ENCODE measurements at regions not wholly inside any gene's neighbourhood (a gene's known extent, or its start where the extent isn't known, plus 50 kb on each side); places are given as distances from the start of the nearest gene placed in this dataset.
"Not testable (repeated sequence)": the region's sequence is repeated elsewhere in the genome, so short reads cannot be mapped to it uniquely, and the experiment has no call there.

DNA sequence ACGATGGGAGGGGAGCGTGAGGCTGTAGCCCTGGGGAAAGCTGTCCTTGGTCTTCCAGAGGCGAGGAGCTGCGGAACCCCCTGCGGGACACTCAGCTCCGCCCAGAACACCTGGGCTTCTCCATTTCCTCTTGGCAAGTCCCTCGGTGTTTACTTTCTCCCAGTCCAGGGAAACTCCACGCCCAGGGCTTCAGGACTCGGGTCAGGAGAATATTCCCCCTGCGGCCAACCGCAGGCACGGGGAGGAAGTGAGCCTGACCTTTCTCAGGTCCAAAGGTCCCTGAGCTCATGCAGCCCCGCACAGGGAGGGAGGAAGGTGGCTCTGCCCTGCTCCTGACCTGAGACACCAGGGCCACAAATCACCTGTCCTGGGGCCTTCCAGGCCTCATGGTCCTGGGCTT lies 5435.9 kb upstream of the TPTE start:
- H3K4me3 Mint-ChIP-seq; H3K9me3 ChIP-seq (ENCODE audit: control insufficient read depth in 1 of 2, insufficient read depth in 1 of 2, low read length in 2 of 2); CTCF ChIA-PET; H3K4me1 Mint-ChIP-seq (ENCODE audit: low read depth); H3K27me3 ChIP-seq (ENCODE audit: control insufficient read depth in 1 of 2, insufficient read depth in 2 of 2, low read length in 2 of 2); POLR2A ChIA-PET; H3K36me3 ChIP-seq (ENCODE audit: insufficient read depth, low read length); H3K36me3 Mint-ChIP-seq (ENCODE audit: low read depth); H3K4me1 ChIP-seq (ENCODE audit: insufficient read depth, low read length); ATAC-seq (ENCODE audit: poor library complexity); H3K27ac ChIP-seq (ENCODE audit: low read depth in 1 of 2, low read length in 2 of 2); H3K4me3 ChIP-seq (ENCODE audit: low read length); intact Hi-C loops (cut with DNase I, micrococcal nuclease); H3K9me3 Mint-ChIP-seq; H3K27me3 Mint-ChIP-seq; H3K27ac Mint-ChIP-seq: not testable (repeated sequence)
- DNase-seq, result peak in 1 of 14 experiments; percentile 15

DNA sequence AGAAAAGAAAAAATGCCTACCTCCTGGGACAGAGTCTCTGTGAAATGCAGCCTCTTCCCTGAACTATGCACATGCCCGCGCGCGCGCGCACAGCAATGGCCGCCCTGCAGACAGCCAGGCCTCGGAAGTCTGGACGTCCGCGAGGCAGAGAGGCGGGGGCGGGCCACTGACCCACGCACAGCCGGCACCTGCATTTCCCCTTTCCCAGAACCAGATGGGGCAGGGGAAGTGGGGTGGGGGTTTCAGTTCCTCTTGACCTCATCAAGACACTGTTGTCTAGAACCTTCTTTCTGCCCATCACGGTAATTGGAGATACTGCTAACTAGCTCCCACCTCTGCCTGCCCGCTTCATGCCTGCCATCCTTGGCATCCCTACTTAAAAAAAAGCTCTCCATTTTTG lies 5435.0 kb upstream of the TPTE start:
- H3K27me3 ChIP-seq (ENCODE audit: control insufficient read depth in 1 of 2, insufficient read depth in 2 of 2, low read length in 2 of 2); POLR2A ChIA-PET; H3K27ac Mint-ChIP-seq; ATAC-seq (ENCODE audit: poor library complexity); H3K36me3 ChIP-seq (ENCODE audit: insufficient read depth, low read length); intact Hi-C loops (cut with DNase I, micrococcal nuclease); H3K4me1 ChIP-seq (ENCODE audit: insufficient read depth, low read length); H3K9me3 ChIP-seq (ENCODE audit: control insufficient read depth in 1 of 2, insufficient read depth in 1 of 2, low read length in 2 of 2); H3K4me3 Mint-ChIP-seq; CTCF ChIA-PET; H3K9me3 Mint-ChIP-seq; H3K4me3 ChIP-seq (ENCODE audit: low read length); H3K4me1 Mint-ChIP-seq (ENCODE audit: low read depth); H3K27me3 Mint-ChIP-seq; H3K36me3 Mint-ChIP-seq (ENCODE audit: low read depth); H3K27ac ChIP-seq (ENCODE audit: low read depth in 1 of 2, low read length in 2 of 2): not testable (repeated sequence)
- peak in 3 of 14 experiments; percentile 0 to 1 (median 1) for DNase-seq

DNA sequence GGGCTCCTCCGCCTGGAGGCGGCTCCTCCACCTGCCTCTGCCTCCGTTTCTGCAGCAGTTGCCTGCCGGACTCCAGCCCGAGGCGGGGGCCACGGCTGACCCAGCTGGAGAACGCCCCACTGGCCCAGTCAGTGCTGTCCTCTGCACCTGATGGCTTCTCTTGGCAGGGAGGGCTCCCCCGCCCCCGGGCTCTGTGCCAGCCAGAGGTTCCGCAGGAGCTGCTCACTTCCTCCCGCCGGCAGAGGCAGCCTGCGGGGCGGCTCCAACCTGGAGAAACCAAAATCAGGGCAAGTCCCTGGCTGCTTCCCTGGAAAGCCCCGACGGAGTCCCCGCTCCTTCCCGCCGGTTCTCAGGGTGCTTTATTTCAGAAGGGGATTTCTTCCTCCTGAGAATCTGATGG lies 5432.6 kb upstream of the TPTE start:
- H3K4me1 ChIP-seq (ENCODE audit: insufficient read depth, low read length); H3K27ac Mint-ChIP-seq; intact Hi-C loops (cut with DNase I, micrococcal nuclease); H3K4me3 ChIP-seq (ENCODE audit: low read length); H3K9me3 ChIP-seq (ENCODE audit: control insufficient read depth in 1 of 2, insufficient read depth in 1 of 2, low read length in 2 of 2); POLR2A ChIA-PET; H3K4me3 Mint-ChIP-seq; DNase-seq; H3K27me3 Mint-ChIP-seq; H3K4me1 Mint-ChIP-seq (ENCODE audit: low read depth); H3K36me3 ChIP-seq (ENCODE audit: insufficient read depth, low read length); CTCF ChIA-PET; H3K27ac ChIP-seq (ENCODE audit: low read depth in 1 of 2, low read length in 2 of 2); H3K9me3 Mint-ChIP-seq; H3K27me3 ChIP-seq (ENCODE audit: control insufficient read depth in 1 of 2, insufficient read depth in 2 of 2, low read length in 2 of 2); H3K36me3 Mint-ChIP-seq (ENCODE audit: low read depth): not testable (repeated sequence)
- peak; percentile 59 for ATAC-seq (ENCODE audit: poor library complexity)

DNA sequence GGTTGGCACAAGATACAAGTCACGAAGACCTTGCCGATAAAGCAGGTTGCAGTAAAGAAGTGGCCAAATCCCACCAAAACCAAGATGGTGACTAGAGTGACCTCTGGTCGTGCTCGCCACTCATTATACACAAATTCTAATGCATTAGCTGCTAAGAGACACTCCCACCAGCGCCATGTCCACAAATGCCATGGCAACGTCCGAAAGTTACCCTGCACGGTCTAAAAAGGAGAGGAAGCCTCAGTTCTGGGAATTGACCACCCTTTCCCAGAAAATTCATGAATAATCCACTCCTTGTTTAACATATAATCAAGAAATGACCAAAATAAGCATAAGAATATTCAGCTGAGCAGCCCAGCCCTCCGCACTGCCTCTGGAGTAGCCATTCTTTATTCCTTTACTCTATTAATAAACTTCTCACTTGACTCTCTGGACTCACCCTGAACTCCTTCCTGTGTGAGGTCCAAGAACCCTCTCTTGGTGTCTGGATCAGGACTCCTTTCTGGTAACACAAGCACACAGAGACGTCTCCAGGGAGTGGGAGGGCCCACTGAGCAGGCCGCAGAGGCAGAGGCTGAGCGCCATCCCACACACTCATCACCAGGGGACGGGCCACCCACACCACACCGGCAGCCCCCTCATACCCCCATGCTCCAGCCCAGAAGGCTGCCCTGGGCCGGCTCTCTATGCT lies 5431.8 kb upstream of the TPTE start:
- H3K36me3 Mint-ChIP-seq (ENCODE audit: low read depth); intact Hi-C loops (cut with DNase I, micrococcal nuclease); ATAC-seq (ENCODE audit: poor library complexity); H3K27ac ChIP-seq (ENCODE audit: low read depth in 1 of 2, low read length in 2 of 2); CTCF ChIA-PET; H3K27ac Mint-ChIP-seq; DNase-seq; H3K4me1 Mint-ChIP-seq (ENCODE audit: low read depth); H3K27me3 ChIP-seq (ENCODE audit: control insufficient read depth in 1 of 2, insufficient read depth in 2 of 2, low read length in 2 of 2); H3K4me1 ChIP-seq (ENCODE audit: insufficient read depth, low read length); H3K4me3 ChIP-seq (ENCODE audit: low read length); H3K9me3 ChIP-seq (ENCODE audit: control insufficient read depth in 1 of 2, insufficient read depth in 1 of 2, low read length in 2 of 2); H3K9me3 Mint-ChIP-seq; POLR2A ChIA-PET; H3K4me3 Mint-ChIP-seq; H3K36me3 ChIP-seq (ENCODE audit: insufficient read depth, low read length); H3K27me3 Mint-ChIP-seq: not testable (repeated sequence)

DNA sequence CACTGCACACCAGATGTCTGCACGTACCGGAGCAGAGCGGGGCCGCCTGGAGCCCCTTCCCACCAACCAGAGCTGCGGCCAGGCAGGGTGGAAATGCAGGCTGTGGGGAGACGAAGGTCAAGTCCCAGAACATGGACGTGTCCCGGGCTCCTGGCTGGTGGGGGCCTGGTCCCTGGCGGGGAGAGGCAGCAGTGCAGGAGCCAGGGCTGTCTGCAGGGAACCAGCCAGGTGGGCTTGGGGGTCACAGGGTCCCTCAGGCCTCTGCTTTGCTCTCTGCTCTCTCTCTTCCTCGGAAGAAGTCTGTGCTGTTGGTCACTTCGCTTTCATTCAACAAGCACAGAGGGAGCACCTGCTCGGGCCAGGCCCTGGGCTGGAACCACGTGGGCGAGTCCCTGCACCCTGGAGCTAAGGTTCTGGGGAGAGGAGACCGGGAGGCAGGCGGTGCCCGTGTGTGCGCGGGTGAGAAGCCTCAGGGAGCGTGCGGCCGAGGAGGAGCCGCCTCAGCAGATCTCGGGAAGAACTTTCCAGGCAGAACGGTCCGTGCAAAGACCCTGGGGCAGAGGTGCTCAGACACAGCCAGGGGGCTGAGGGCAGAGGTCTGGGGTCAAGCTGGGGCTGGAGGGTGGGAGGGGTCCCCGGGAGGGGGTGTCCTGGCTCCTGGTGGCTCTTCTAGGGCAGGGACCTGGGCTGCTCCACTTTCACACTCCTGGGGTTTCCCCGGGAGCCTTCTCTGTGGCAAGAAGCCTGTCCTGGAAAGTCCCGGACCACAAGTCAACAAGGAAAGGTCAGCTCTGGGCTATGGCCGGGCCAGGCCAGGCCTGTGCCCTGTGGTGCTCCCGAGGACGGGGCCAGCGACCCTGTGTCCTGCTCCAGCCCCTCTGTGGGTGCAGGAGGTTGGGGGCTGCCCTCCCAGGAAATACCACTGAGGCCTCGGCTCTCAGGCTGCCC lies 5431.0 kb upstream of the TPTE start:
- peak in 2 of 14 experiments; percentile 0 to 6 for DNase-seq
- H3K27ac Mint-ChIP-seq; H3K9me3 ChIP-seq (ENCODE audit: control insufficient read depth in 1 of 2, insufficient read depth in 1 of 2, low read length in 2 of 2); H3K4me3 Mint-ChIP-seq; H3K4me3 ChIP-seq (ENCODE audit: low read length); H3K27me3 ChIP-seq (ENCODE audit: control insufficient read depth in 1 of 2, insufficient read depth in 2 of 2, low read length in 2 of 2); H3K36me3 Mint-ChIP-seq (ENCODE audit: low read depth); H3K36me3 ChIP-seq (ENCODE audit: insufficient read depth, low read length); H3K27me3 Mint-ChIP-seq; intact Hi-C loops (cut with DNase I, micrococcal nuclease); ATAC-seq (ENCODE audit: poor library complexity); H3K4me1 ChIP-seq (ENCODE audit: insufficient read depth, low read length); H3K9me3 Mint-ChIP-seq; H3K27ac ChIP-seq (ENCODE audit: low read depth in 1 of 2, low read length in 2 of 2); H3K4me1 Mint-ChIP-seq (ENCODE audit: low read depth); CTCF ChIA-PET; POLR2A ChIA-PET: not testable (repeated sequence)

DNA sequence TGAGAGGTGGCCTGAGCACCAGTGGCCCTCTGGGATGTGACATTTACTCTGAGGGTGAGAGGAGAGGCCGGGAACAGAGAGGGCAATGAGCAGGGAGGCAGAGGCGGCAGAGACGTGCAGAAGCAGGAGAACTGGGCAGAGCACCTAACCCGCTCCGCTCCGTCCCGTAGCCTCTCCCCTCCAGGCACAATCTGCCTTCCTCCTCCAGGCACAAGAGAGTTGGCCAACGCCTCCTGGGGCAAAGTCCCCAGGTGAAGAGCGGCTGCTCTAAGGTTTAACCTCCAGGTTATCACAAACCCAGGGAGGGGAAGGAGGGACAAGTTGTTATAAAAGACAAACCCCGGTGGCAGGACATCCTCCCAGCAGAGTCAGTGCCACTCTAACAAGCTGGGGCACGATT lies 5430.1 kb upstream of the TPTE start:
- H3K27me3 Mint-ChIP-seq; H3K27ac Mint-ChIP-seq; H3K4me1 Mint-ChIP-seq (ENCODE audit: low read depth); H3K4me3 Mint-ChIP-seq; H3K36me3 ChIP-seq (ENCODE audit: insufficient read depth, low read length); intact Hi-C loops (cut with DNase I, micrococcal nuclease); H3K27ac ChIP-seq (ENCODE audit: low read depth in 1 of 2, low read length in 2 of 2); CTCF ChIA-PET; H3K4me3 ChIP-seq (ENCODE audit: low read length); POLR2A ChIA-PET; H3K9me3 ChIP-seq (ENCODE audit: control insufficient read depth in 1 of 2, insufficient read depth in 1 of 2, low read length in 2 of 2); H3K9me3 Mint-ChIP-seq; ATAC-seq (ENCODE audit: poor library complexity); H3K36me3 Mint-ChIP-seq (ENCODE audit: low read depth); H3K4me1 ChIP-seq (ENCODE audit: insufficient read depth, low read length); H3K27me3 ChIP-seq (ENCODE audit: control insufficient read depth in 1 of 2, insufficient read depth in 2 of 2, low read length in 2 of 2); DNase-seq: not testable (repeated sequence)

DNA sequence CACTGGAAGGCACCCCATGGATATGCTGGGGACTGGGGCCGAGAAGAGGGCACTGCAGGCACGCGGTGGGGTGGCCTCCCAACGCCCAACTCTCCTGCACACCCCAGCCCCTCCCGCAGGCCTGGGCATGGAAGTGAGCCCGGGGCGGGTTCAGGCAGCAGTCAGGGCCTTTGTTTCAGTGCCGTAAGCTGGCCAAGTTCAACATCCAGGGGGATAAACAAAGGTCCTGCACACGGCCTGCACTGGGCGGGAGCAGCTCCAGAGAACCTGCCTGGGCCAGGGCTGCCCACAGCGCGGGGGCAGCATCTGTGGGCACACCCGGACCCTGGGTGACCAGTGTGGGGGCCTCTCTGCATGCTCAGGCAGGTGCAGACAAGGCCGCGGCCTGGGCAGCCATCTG lies 5425.8 kb upstream of the TPTE start:
- POLR2A ChIA-PET; H3K36me3 ChIP-seq (ENCODE audit: insufficient read depth, low read length); DNase-seq; ATAC-seq (ENCODE audit: poor library complexity); H3K36me3 Mint-ChIP-seq (ENCODE audit: low read depth); H3K27me3 ChIP-seq (ENCODE audit: control insufficient read depth in 1 of 2, insufficient read depth in 2 of 2, low read length in 2 of 2); intact Hi-C loops (cut with DNase I, micrococcal nuclease); H3K9me3 ChIP-seq (ENCODE audit: control insufficient read depth in 1 of 2, insufficient read depth in 1 of 2, low read length in 2 of 2); H3K4me3 Mint-ChIP-seq; H3K4me3 ChIP-seq (ENCODE audit: low read length); H3K4me1 ChIP-seq (ENCODE audit: insufficient read depth, low read length); CTCF ChIA-PET; H3K4me1 Mint-ChIP-seq (ENCODE audit: low read depth); H3K27ac Mint-ChIP-seq; H3K27ac ChIP-seq (ENCODE audit: low read depth in 1 of 2, low read length in 2 of 2); H3K27me3 Mint-ChIP-seq; H3K9me3 Mint-ChIP-seq: not testable (repeated sequence)

Measured in CD4-positive, alpha-beta T cell (primary cell).